Lower leg skin (tissue), 3 donors: ENCODE measurements at regions not wholly inside any gene's neighbourhood (a gene's known extent, or its start where the extent isn't known, plus 50 kb on each side); places are given as distances from the start of the nearest gene placed in this dataset.

Source experiments
- POLR2A ChIP-seq, 2 donors: fragments of 450-650 bp; IDR thresholded peaks; one replicate each; pipeline ENCODE4 v1.6.1; 2016 to 2017; ENCODE audit warnings: antibody characterized with exemption in 2 of 2, mild to moderate bottlenecking in 1 of 2, moderate library complexity in 1 of 2
- TF ChIP-seq, protein P1 (sequence below), 3 donors: fragments of 450-650 bp; IDR thresholded peaks; one replicate each; pipeline ENCODE4 v1.5.1; 2016; ENCODE audit warnings: antibody characterized with exemption in 3 of 3, mild to moderate bottlenecking in 3 of 3, moderate library complexity in 2 of 3

DNA sequence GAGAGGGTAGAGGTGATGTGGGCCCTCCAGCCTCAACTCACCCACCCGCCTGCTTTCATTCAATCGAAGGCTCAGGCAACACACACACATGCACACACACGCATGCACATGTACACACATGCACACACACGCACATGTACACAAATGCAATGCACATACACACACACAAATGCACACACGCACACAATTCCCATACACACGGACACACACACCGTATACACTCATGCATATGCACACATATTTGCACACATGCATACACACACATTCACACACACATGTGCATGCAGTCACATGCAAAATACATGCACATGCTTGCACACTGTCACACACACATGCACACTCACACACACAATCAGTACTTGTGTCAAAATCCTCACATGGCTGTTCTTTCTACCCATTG lies 55.9 kb upstream of the SPACA7 start:
- TF ChIP-seq, protein P1, sequence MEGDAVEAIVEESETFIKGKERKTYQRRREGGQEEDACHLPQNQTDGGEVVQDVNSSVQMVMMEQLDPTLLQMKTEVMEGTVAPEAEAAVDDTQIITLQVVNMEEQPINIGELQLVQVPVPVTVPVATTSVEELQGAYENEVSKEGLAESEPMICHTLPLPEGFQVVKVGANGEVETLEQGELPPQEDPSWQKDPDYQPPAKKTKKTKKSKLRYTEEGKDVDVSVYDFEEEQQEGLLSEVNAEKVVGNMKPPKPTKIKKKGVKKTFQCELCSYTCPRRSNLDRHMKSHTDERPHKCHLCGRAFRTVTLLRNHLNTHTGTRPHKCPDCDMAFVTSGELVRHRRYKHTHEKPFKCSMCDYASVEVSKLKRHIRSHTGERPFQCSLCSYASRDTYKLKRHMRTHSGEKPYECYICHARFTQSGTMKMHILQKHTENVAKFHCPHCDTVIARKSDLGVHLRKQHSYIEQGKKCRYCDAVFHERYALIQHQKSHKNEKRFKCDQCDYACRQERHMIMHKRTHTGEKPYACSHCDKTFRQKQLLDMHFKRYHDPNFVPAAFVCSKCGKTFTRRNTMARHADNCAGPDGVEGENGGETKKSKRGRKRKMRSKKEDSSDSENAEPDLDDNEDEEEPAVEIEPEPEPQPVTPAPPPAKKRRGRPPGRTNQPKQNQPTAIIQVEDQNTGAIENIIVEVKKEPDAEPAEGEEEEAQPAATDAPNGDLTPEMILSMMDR (IDR thresholded peaks at IDR 0.05), result no peak
- no peak for TF ChIP-seq POLR2A (IDR thresholded peaks at IDR 0.05)
